ENCODE measurements at regions not wholly inside any gene's neighbourhood (a gene's known extent, or its start where the extent isn't known, plus 50 kb on each side); places are given as distances from the start of the nearest gene placed in this dataset.

GRCh38 chrX:34859191-34859590, 83.4 kb upstream of the FAM47B start:
- TF ChIP-seq CTCF (IDR thresholded peaks at IDR 0.05) (no peak), POLR2A (IDR thresholded peaks at IDR 0.05) (no peak)
- intact Hi-C loops (cut with DNase I; ENCODE audit: low total_unique reads): no loop called here

DNA sequence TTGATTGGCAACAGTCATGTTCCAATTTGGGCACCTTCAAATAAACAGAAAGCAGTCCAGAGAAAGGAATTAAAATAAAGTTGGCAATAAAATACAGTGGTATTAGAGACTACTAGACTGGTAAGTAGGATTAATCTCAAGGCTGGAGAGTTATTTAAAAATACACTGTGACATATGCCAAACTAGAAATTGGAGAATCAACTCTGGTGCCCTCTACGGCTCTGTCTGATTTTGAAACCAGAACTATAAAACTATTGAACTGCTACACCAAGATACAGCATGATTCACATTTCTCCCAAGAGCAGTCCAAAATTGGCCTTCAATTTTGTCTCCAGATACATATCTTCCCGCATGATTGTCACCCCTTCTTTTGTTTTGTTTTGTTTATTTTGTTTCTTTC, 78.7 kb upstream of the FAM47B start:
- DNase-seq (ENCODE audit: low spot score in 2 of 2): no peak
- no peak overlapping the region for H3K4me3 ChIP-seq (ENCODE audit: low read depth, poor library complexity, severe bottlenecking)
- WGBS, 2 donors: 57 to 81% methylated on average over 2 of the region's 2 CpGs
- TF ChIP-seq POLR2A (IDR thresholded peaks at IDR 0.05): no peak
- no peak for TF ChIP-seq CTCF (IDR thresholded peaks at IDR 0.05)
- intact Hi-C loops (cut with DNase I; ENCODE audit: low total_unique reads): no loop called here

More at GRCh38 chrX:34859191-34859590, 83.4 kb upstream of the FAM47B start:
- DNase-seq (ENCODE audit: low spot score in 2 of 2): no peak
- WGBS, 2 donors: 29 to 35% methylated on average over 2 of the region's 2 CpGs
- H3K4me3 ChIP-seq (ENCODE audit: low read depth, poor library complexity, severe bottlenecking): no peak overlapping the region

GRCh38 chrX:34866646-34867045, 76.0 kb upstream of the FAM47B start:
- intact Hi-C loops (cut with DNase I; ENCODE audit: low total_unique reads): no loop called here

DNA sequence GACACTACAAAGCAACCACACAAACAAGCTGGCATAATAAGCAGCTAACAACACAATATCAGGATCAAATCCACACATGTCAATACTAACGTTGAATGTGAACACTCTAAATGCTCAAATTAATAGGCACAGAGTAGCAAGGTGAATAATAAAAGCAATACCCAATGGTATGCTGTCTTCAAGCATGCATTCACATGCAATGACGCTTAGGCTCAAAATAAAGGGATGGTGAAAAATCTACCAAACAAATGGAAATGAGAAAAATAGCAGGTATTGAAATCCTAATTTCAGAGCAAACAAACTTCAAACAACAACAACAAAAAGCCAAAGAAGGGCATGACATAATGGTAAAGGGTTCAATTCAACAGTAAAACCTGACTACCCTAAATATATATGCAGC, 74.0 kb upstream of the FAM47B start:
- intact Hi-C loops (cut with DNase I; ENCODE audit: low total_unique reads): no loop called here
- H3K4me3 ChIP-seq (ENCODE audit: low read depth, poor library complexity, severe bottlenecking): no peak overlapping the region
- no peak for DNase-seq (ENCODE audit: low spot score in 2 of 2)
- no peak for TF ChIP-seq CTCF (IDR thresholded peaks at IDR 0.05)
- TF ChIP-seq POLR2A (IDR thresholded peaks at IDR 0.05): no peak
- 19 to 39% methylated on average over 2 of the region's 2 CpGs for WGBS, 2 donors

More at GRCh38 chrX:34866646-34867045, 76.0 kb upstream of the FAM47B start:
- TF ChIP-seq POLR2A (IDR thresholded peaks at IDR 0.05): no peak
- no peak for TF ChIP-seq CTCF (IDR thresholded peaks at IDR 0.05)
- no peak overlapping the region for H3K4me3 ChIP-seq (ENCODE audit: low read depth, poor library complexity, severe bottlenecking)
- DNase-seq (ENCODE audit: low spot score in 2 of 2): no peak

DNA sequence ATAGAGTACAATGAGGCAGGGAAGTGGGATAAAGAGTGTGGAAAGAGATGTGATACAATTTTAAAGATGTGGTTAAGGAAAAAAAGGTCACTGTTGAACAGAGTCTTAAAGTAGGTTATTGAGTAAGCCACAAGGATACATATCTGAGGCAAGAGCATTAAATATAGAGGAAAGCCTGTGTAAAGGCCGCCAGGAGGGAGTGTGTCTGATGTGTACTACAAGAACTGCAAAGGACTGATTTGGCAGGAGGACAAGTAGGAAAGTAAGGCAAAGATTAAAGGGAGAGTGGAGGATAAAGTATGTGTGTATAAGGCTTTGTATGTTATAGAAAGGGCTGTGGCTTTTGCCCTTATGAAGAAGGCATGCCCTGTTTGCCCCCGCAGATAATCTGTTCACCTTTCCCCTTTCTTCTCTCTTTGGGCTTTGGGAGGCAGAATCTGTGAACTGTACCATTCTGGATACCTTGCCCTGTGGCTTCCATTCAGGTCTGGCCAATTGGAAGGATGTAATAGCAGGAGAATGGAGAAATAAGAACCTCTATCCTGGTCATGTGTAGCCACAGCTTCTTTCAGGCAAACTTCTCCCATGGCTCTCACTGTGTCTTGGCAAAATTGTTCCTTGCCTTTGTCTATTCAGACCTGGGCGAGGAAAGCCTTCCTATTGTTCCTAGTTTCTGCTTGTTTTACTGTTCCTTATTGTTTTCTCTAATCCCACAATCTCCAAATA, 68.9 kb upstream of the FAM47B start:
- WGBS, 2 donors: 61 to 66% methylated on average over 3 of the region's 3 CpGs
- no peak overlapping the region for H3K4me3 ChIP-seq (ENCODE audit: low read depth, poor library complexity, severe bottlenecking)
- no peak for DNase-seq (ENCODE audit: low spot score in 2 of 2)
- TF ChIP-seq CTCF (IDR thresholded peaks at IDR 0.05) (no peak), POLR2A (IDR thresholded peaks at IDR 0.05) (no peak)
- intact Hi-C loops (cut with DNase I; ENCODE audit: low total_unique reads): no loop called here

DNA sequence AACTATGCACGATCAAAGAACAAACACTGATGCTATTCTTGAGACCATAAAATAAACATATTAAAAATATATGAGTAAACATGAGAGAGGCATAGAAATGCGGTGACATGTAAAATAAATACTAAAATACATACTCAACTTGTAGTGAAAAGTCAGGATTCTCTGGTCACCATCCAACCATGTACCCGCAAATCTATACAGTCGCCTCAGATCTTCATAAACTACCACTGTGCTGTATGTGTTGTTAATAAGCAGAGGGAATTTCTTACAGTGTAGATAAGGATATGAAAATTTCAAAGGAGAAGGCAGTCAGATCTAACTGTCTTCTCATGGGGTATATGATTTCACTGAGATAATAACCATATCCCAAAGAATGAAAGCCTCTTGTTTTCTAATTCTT, 67.8 kb upstream of the FAM47B start:
- no peak for TF ChIP-seq POLR2A (IDR thresholded peaks at IDR 0.05)
- no peak for TF ChIP-seq CTCF (IDR thresholded peaks at IDR 0.05)
- intact Hi-C loops (cut with DNase I; ENCODE audit: low total_unique reads): no loop called here
- WGBS, 2 donors: 76 to 94% methylated on average over 4 of the region's 4 CpGs
- DNase-seq (ENCODE audit: low spot score in 2 of 2): no peak
- H3K4me3 ChIP-seq (ENCODE audit: low read depth, poor library complexity, severe bottlenecking): no peak overlapping the region
